NCI-H128 (cell line): ENCODE measurements at regions not wholly inside any gene's neighbourhood (a gene's known extent, or its start where the extent isn't known, plus 50 kb on each side); places are given as distances from the start of the nearest gene placed in this dataset.
"Not testable (repeated sequence)": the region's sequence is repeated elsewhere in the genome, so short reads cannot be mapped to it uniquely, and the experiment has no call there.

Experiments
- DNase-seq: peaks from one replicate; lab custom pipeline; 2025; ENCODE audit not compliant: unreplicated experiment; lab: John Stamatoyannopoulos, UW

GRCh38 chr2:17148407-17149145 is 369.7 kb downstream of the RAD51AP2 start:
- no peak for DNase-seq

- DNase-seq, result no peak
Observed at GRCh38 chr2:17146358-17146757, 371.9 kb downstream of the RAD51AP2 start.

GRCh38 chr2:17136877-17137276 is 381.4 kb downstream of the RAD51AP2 start:
- no peak for DNase-seq

- DNase-seq, result no peak
Observed at GRCh38 chr2:17136231-17136630, 382.0 kb downstream of the RAD51AP2 start.

GRCh38 chr2:17135619-17136018 is 382.6 kb downstream of the RAD51AP2 start:
- DNase-seq, result no peak

- DNase-seq, result no peak
Observed at GRCh38 chr2:17133052-17133671, 385.1 kb downstream of the RAD51AP2 start.

GRCh38 chr2:17130627-17131026 is 387.6 kb downstream of the RAD51AP2 start:
- DNase-seq, result not testable (repeated sequence)

GRCh38 chr2:17125989-17126620 is 392.1 kb downstream of the RAD51AP2 start:
- DNase-seq, result no peak

GRCh38 chr2:17124575-17125318 is 393.5 kb downstream of the RAD51AP2 start:
- DNase-seq, result no peak

GRCh38 chr2:17122887-17123501 is 395.2 kb downstream of the RAD51AP2 start:
- DNase-seq, result no peak

GRCh38 chr2:17115466-17115865 is 402.8 kb downstream of the RAD51AP2 start:
- DNase-seq, result no peak

GRCh38 chr2:17115042-17115441 is 403.2 kb downstream of the RAD51AP2 start:
- DNase-seq, result no peak

- DNase-seq, result no peak
Observed at GRCh38 chr2:17107871-17108270, 410.4 kb downstream of the RAD51AP2 start.

GRCh38 chr2:17107151-17107550 is 411.1 kb downstream of the RAD51AP2 start:
- no peak for DNase-seq

GRCh38 chr2:17106418-17106817 is 411.8 kb downstream of the RAD51AP2 start:
- no peak for DNase-seq

GRCh38 chr2:17104454-17104853 is 413.8 kb downstream of the RAD51AP2 start:
- DNase-seq, result no peak

GRCh38 chr2:17101596-17101995 is 416.6 kb downstream of the RAD51AP2 start:
- no peak for DNase-seq

GRCh38 chr2:17101091-17101490 is 417.1 kb downstream of the RAD51AP2 start:
- no peak for DNase-seq

- DNase-seq, result no peak
Observed at GRCh38 chr2:17095340-17095739, 422.9 kb downstream of the RAD51AP2 start.

- DNase-seq, result no peak
Observed at GRCh38 chr2:17093712-17094111, 424.5 kb downstream of the RAD51AP2 start.

GRCh38 chr2:17086990-17087389 is 421.4 kb upstream of the CYRIA start:
- no peak for DNase-seq
